ENCODE measurements at regions not wholly inside any gene's neighbourhood (a gene's known extent, or its start where the extent isn't known, plus 50 kb on each side); places are given as distances from the start of the nearest gene placed in this dataset.
"Not testable (repeated sequence)": the region's sequence is repeated elsewhere in the genome, so short reads cannot be mapped to it uniquely, and the experiment has no call there.

GRCh38 chr3:157618886-157619285, 115.7 kb upstream of the VEPH1 start:
- DNase-seq, result no peak

- peak in 1 of 2 donors; percentile 82 for DNase-seq
Measured at GRCh38 chr3:157618075-157618760, 115.0 kb upstream of the VEPH1 start.

GRCh38 chr3:157614896-157615295, 111.7 kb upstream of the VEPH1 start:
- DNase-seq, result no peak

- DNase-seq, result no peak
Measured at GRCh38 chr3:157611536-157612076, 108.4 kb upstream of the VEPH1 start.

GRCh38 chr3:157610876-157611535, 107.8 kb upstream of the VEPH1 start:
- no peak for DNase-seq

- no peak for DNase-seq
Measured at GRCh38 chr3:157607826-157608405, 104.7 kb upstream of the VEPH1 start.

GRCh38 chr3:157606852-157607197, 103.6 kb upstream of the VEPH1 start:
- DNase-seq, result no peak

GRCh38 chr3:157606011-157606851, 103.0 kb upstream of the VEPH1 start:
- DNase-seq, result peak; percentile 43 to 51

GRCh38 chr3:157605356-157605755, 102.1 kb upstream of the VEPH1 start:
- DNase-seq, result no peak

- DNase-seq, result no peak
Measured at GRCh38 chr3:157602424-157602823, 99.2 kb upstream of the VEPH1 start.

- DNase-seq, result no peak
Measured at GRCh38 chr3:157595259-157595658, 92.0 kb upstream of the VEPH1 start.

- no peak for DNase-seq
Measured at GRCh38 chr3:157594413-157594812, 91.2 kb upstream of the VEPH1 start.

GRCh38 chr3:157592769-157593168, 89.6 kb upstream of the VEPH1 start:
- no peak for DNase-seq

GRCh38 chr3:157590273-157590672, 87.1 kb upstream of the VEPH1 start:
- DNase-seq, result no peak

GRCh38 chr3:157589211-157589610, 86.0 kb upstream of the VEPH1 start:
- DNase-seq, result no peak

GRCh38 chr3:157588386-157589060, 85.3 kb upstream of the VEPH1 start:
- DNase-seq, result no peak

GRCh38 chr3:157586293-157586692, 83.1 kb upstream of the VEPH1 start:
- DNase-seq, result no peak

- DNase-seq, result no peak
Measured at GRCh38 chr3:157585386-157585785, 82.2 kb upstream of the VEPH1 start.

- no peak for DNase-seq
Measured at GRCh38 chr3:157582637-157582973, 79.4 kb upstream of the VEPH1 start.

GRCh38 chr3:157581956-157582636, 78.9 kb upstream of the VEPH1 start:
- DNase-seq, result not testable (repeated sequence)

GRCh38 chr3:157581371-157581770, 78.2 kb upstream of the VEPH1 start:
- no peak for DNase-seq

GRCh38 chr3:157578181-157578580, 75.0 kb upstream of the VEPH1 start:
- no peak for DNase-seq
